Neural crest cell (in vitro differentiated cells): ENCODE measurements at regions not wholly inside any gene's neighbourhood (a gene's known extent, or its start where the extent isn't known, plus 50 kb on each side); places are given as distances from the start of the nearest gene placed in this dataset.

Experiments
- DNase-seq: peaks from one replicate; pipeline ENCODE4 v3.0.0; 2021; ENCODE audit warnings: low read depth, mixed read lengths, low spot score
- H3K27ac Mint-ChIP-seq: one replicate; pipeline ENCODE4 v1.8.0; 2021; ENCODE audit warnings: mild to moderate bottlenecking, mixed read lengths; ENCODE audit not compliant: unreplicated experiment
- H3K27me3 Mint-ChIP-seq: 2 replicates; pipeline ENCODE4 v1.8.0; 2021; ENCODE audit warnings: low read depth, mild to moderate bottlenecking, mixed read lengths
- H3K36me3 Mint-ChIP-seq: 2 replicates; pipeline ENCODE4 v1.8.0; 2021; ENCODE audit warnings: low read depth, mild to moderate bottlenecking, mixed read lengths
- H3K4me1 Mint-ChIP-seq: 2 replicates; pipeline ENCODE4 v1.8.0; 2021; ENCODE audit warnings: mixed read lengths
- H3K4me3 Mint-ChIP-seq: one replicate; pipeline ENCODE4 v1.8.0; 2021; ENCODE audit warnings: mild to moderate bottlenecking, mixed read lengths
- H3K9me3 Mint-ChIP-seq: 2 replicates; pipeline ENCODE4 v1.8.0; 2021; ENCODE audit warnings: mixed read lengths
- TF ChIP-seq, protein P1 (sequence below): fragments of 200-600 bp; sonication (generic); conservative IDR thresholded peaks from 2 replicates; pipeline ENCODE4 v1.5.0; 2021; ENCODE audit warnings: antibody characterized with exemption, mild to moderate bottlenecking

DNA sequence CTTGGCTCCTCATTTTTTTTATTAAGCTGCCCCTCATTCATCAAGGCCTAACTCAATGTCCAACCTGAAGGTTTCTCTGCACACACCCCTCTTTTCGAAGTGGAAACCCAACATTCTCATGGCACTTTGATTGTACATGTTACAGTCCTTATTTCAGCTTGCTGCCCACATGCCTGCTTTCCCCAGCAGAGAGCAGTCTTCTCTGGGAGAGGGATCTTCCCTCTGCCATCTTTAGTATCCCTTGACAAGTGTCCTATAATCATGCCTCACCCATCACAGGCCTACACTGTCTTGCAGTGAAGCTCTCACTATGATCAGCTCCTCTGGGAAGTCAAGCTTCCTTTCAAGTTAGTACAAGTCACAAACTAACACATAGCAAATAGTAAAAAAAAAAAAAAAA, 175.1 kb downstream of the ACER2 start:
- DNase-seq, result no peak
- Mint-ChIP-seq H3K36me3 (peaks cover 2% of the 10 kb centered on the region), H3K27ac (no peak overlapping the region), H3K9me3 (peaks cover 14% of the 10 kb centered on the region), H3K27me3 (peaks cover 5% of the 10 kb centered on the region), H3K4me3 (no peak overlapping the region), H3K4me1 (no peaks in the 10 kb centered on the region)
- TF ChIP-seq, protein P1, sequence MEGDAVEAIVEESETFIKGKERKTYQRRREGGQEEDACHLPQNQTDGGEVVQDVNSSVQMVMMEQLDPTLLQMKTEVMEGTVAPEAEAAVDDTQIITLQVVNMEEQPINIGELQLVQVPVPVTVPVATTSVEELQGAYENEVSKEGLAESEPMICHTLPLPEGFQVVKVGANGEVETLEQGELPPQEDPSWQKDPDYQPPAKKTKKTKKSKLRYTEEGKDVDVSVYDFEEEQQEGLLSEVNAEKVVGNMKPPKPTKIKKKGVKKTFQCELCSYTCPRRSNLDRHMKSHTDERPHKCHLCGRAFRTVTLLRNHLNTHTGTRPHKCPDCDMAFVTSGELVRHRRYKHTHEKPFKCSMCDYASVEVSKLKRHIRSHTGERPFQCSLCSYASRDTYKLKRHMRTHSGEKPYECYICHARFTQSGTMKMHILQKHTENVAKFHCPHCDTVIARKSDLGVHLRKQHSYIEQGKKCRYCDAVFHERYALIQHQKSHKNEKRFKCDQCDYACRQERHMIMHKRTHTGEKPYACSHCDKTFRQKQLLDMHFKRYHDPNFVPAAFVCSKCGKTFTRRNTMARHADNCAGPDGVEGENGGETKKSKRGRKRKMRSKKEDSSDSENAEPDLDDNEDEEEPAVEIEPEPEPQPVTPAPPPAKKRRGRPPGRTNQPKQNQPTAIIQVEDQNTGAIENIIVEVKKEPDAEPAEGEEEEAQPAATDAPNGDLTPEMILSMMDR, result no peak

DNA sequence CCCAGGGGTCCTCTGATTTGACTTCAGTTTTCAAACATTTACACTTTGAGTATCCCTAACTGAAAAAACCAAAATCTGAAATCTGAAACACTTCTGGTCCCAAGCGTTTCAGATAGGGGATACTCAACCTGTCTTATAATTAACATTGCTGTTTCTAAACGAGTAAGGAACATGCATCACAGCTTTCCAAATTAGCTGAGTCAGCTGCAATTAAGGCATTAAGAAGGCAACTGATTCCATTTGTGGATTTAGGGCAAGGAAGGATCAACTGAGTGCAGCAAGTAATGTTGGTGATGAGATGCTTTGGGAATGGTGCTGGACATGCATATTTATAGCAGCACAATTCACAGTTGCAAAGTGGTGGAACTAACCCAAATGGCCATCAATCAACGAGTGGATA, 168.6 kb downstream of the ACER2 start:
- Mint-ChIP-seq H3K27me3 (peaks cover 8% of the 10 kb centered on the region), H3K27ac (no peak overlapping the region), H3K4me3 (no peak overlapping the region), H3K36me3 (no peaks in the 10 kb centered on the region), H3K4me1 (no peaks in the 10 kb centered on the region), H3K9me3 (no peaks in the 10 kb centered on the region)
- no peak for DNase-seq
- TF ChIP-seq, protein P1, result no peak

DNA sequence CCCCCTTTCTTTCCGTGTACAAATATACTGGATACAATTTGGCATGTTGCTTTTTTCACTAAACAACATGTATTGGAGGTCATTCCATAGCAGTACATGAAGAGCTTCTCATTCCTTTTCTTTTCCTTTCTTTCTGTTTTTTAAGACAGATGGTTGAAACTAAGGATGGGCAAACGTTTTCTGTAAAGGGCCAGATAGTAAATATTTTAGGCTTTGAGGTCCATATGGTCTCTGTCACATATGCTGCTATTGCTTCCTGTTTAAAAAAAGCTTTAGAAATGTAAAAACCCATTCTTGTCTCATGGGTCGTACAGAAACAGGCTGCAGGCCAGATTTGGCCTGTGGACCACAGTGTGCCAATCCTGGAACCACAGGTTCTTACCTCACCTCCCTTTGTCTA, 160.1 kb downstream of the ACER2 start:
- no peak overlapping the region for H3K4me3 Mint-ChIP-seq

DNA sequence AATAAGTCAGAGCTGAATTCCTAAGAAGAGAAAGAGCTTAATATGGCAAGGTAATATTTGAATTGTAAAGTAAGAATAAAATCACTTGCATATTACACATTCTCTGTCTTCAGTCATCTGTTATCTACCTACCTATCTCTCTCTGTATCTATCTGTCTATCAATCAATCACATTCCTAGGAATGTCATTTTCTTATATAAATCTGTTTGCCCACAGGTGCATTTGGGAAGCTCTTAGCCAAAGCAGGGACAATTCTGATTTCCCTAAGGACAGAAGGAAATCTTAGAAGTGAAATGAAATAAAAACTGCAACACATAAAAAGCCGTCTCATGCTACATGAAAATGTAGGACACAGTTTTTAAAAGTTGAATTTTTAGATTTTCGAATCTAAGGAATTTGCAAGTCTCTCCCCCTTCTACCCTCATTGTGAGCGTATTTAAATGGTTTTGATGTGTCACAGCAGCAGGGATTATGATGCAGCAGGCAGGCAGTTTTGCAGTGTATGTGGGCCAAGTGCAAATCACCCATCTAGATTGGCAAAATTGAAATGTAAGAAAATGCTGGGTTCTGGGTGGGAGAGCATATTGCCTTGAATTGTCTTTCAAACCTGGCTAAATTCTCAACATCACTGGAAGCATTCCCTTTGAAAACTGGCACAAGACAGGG, 155.7 kb downstream of the ACER2 start:
- H3K4me1 Mint-ChIP-seq, result no peaks in the 10 kb centered on the region
- no peak overlapping the region for H3K27ac Mint-ChIP-seq
- no peaks in the 10 kb centered on the region for H3K9me3 Mint-ChIP-seq
- TF ChIP-seq, protein P1, result no peak
- H3K27me3 Mint-ChIP-seq, result no peaks in the 10 kb centered on the region
- no peak overlapping the region for H3K4me3 Mint-ChIP-seq
- no peak for DNase-seq
- no peaks in the 10 kb centered on the region for H3K36me3 Mint-ChIP-seq

More for the DNA sequence above, 160.1 kb downstream of the ACER2 start:
- H3K36me3 Mint-ChIP-seq, result no peaks in the 10 kb centered on the region
- no peaks in the 10 kb centered on the region for H3K4me1 Mint-ChIP-seq
- DNase-seq, result no peak
- no peak overlapping the region for H3K27ac Mint-ChIP-seq
- TF ChIP-seq, protein P1, result no peak
- no peaks in the 10 kb centered on the region for H3K27me3 Mint-ChIP-seq
- no peaks in the 10 kb centered on the region for H3K9me3 Mint-ChIP-seq

DNA sequence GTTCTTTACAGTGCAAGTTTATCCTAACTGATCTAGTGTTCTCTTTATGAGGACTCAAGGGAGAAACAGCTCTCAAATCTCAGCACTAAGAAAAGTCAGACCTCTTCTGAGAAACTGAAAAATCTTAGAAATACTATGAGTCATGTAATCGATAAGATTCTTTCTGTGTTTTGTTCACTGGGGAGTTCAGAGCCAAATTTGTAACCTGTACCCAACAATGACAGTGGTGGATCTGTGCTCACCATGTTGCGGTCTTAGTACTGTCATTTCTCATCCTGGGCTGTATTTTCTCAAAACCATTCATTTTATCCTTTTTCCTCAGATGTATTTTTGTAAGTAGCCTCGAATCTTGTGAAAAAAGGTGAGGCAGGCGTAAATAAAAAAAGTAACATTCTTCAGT, 146.4 kb downstream of the ACER2 start:
- no peak for DNase-seq
- peaks cover 9% of the 10 kb centered on the region for H3K9me3 Mint-ChIP-seq
- H3K27ac Mint-ChIP-seq, result no peak overlapping the region
- no peaks in the 10 kb centered on the region for H3K27me3 Mint-ChIP-seq
- H3K4me3 Mint-ChIP-seq, result no peak overlapping the region
- peaks cover 11% of the 10 kb centered on the region for H3K4me1 Mint-ChIP-seq
- peaks cover 4% of the 10 kb centered on the region for H3K36me3 Mint-ChIP-seq
- TF ChIP-seq, protein P1, result no peak
